ENCODE measurements at regions not wholly inside any gene's neighbourhood (a gene's known extent, or its start where the extent isn't known, plus 50 kb on each side); places are given as distances from the start of the nearest gene placed in this dataset.

DNA sequence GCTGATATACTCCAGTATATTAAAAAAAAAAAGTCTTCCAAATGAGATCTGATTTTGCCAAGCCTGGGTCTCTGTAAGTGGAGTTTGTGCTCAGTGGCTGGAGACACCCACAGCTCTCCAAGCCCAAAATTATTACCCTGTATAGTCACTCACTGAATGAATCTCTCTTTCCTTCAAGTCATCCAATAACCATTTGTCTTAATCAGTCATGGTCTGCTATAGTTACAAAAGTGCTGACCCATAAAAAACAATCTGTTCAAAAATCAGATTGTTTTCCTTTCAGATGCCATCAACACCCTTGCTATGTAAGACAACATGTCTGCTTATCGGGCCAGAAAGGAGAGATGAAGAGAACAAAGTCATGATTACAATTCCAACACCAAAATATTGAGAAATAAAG is 159.4 kb upstream of the FST start:
- Mint-ChIP-seq H3K27ac (ENCODE audit: unreplicated experiment) (no peak overlapping the region), H3K9me3 (ENCODE audit: unreplicated experiment) (no peaks in the 10 kb centered on the region), H3K4me1 (ENCODE audit: unreplicated experiment) (peaks cover 5% of the 10 kb centered on the region), H3K36me3 (ENCODE audit: low read depth, unreplicated experiment) (no peaks in the 10 kb centered on the region), H3K4me3 (ENCODE audit: unreplicated experiment) (no peak overlapping the region), H3K27me3 (ENCODE audit: unreplicated experiment) (no peaks in the 10 kb centered on the region)
- TF ChIP-seq CTCF (IDR thresholded peaks at IDR 0.05; ENCODE audit: unreplicated experiment) = no peak
- DNase-seq (ENCODE audit: low spot score) = no peak

- no peak overlapping the region for H3K4me3 Mint-ChIP-seq (ENCODE audit: unreplicated experiment)
These were observed 158.7 kb upstream of the FST start for GRCh38 chr5:53321721-53322120.

GRCh38 chr5:53322257-53322656 is 158.2 kb upstream of the FST start:
- Mint-ChIP-seq H3K36me3 (ENCODE audit: low read depth, unreplicated experiment) (no peaks in the 10 kb centered on the region), H3K27ac (ENCODE audit: unreplicated experiment) (no peak overlapping the region), H3K27me3 (ENCODE audit: unreplicated experiment) (no peaks in the 10 kb centered on the region), H3K9me3 (ENCODE audit: unreplicated experiment) (no peaks in the 10 kb centered on the region), H3K4me1 (ENCODE audit: unreplicated experiment) (peaks cover 5% of the 10 kb centered on the region), H3K4me3 (ENCODE audit: unreplicated experiment) (no peak overlapping the region)
- DNase-seq (ENCODE audit: low spot score) = no peak
- TF ChIP-seq CTCF (IDR thresholded peaks at IDR 0.05; ENCODE audit: unreplicated experiment) = no peak

More at GRCh38 chr5:53321721-53322120, 158.7 kb upstream of the FST start:
- no peak for DNase-seq (ENCODE audit: low spot score)
- H3K4me1 Mint-ChIP-seq (ENCODE audit: unreplicated experiment) = peaks cover 5% of the 10 kb centered on the region
- H3K36me3 Mint-ChIP-seq (ENCODE audit: low read depth, unreplicated experiment) = no peaks in the 10 kb centered on the region
- no peak overlapping the region for H3K27ac Mint-ChIP-seq (ENCODE audit: unreplicated experiment)
- H3K9me3 Mint-ChIP-seq (ENCODE audit: unreplicated experiment) = no peaks in the 10 kb centered on the region
- TF ChIP-seq CTCF (IDR thresholded peaks at IDR 0.05; ENCODE audit: unreplicated experiment) = no peak
- no peaks in the 10 kb centered on the region for H3K27me3 Mint-ChIP-seq (ENCODE audit: unreplicated experiment)

GRCh38 chr5:53323511-53323910 is 156.9 kb upstream of the FST start:
- DNase-seq (ENCODE audit: low spot score) = no peak
- Mint-ChIP-seq H3K36me3 (ENCODE audit: low read depth, unreplicated experiment) (no peaks in the 10 kb centered on the region), H3K27me3 (ENCODE audit: unreplicated experiment) (no peaks in the 10 kb centered on the region), H3K27ac (ENCODE audit: unreplicated experiment) (no peak overlapping the region), H3K4me1 (ENCODE audit: unreplicated experiment) (peaks cover 5% of the 10 kb centered on the region), H3K4me3 (ENCODE audit: unreplicated experiment) (no peak overlapping the region), H3K9me3 (ENCODE audit: unreplicated experiment) (no peaks in the 10 kb centered on the region)
- TF ChIP-seq CTCF (IDR thresholded peaks at IDR 0.05; ENCODE audit: unreplicated experiment) = no peak

DNA sequence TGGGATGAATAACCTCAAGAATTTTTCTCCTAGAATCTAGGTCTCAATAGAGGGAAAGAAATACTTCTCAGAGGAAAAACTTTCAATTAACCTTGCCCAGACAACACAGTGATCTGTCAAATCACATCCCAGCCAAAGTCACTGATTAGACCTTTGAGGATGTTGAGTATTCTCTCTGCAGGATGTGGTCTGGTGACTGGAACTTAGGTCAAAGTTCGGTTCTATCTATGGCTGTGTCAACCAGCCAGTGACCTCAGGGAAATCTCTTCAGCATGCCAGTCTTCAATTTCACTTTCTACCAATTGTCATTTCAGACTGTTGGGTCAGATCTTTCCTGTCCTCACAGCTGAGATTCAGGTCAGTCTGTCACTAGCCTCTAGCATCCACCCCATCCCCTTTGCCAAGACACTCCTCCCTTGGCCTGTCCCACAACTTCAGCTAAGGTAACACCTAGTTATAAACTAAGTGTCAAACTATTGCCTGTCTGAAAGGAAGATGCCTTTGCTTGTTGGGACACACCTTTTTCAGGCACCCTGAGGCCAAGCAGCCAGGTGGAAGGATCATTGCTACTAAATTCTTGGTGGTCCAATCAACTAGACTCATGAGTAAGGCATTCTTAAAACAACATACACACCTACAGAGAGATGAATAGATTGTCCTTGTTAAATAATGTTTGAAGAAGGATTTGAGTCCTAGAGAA is 156.3 kb upstream of the FST start:
- no peak for TF ChIP-seq CTCF (IDR thresholded peaks at IDR 0.05; ENCODE audit: unreplicated experiment)
- peaks cover 5% of the 10 kb centered on the region for H3K4me1 Mint-ChIP-seq (ENCODE audit: unreplicated experiment)
- no peak for DNase-seq (ENCODE audit: low spot score)
- H3K36me3 Mint-ChIP-seq (ENCODE audit: low read depth, unreplicated experiment) = no peaks in the 10 kb centered on the region
- H3K27ac Mint-ChIP-seq (ENCODE audit: unreplicated experiment) = no peak overlapping the region
- no peaks in the 10 kb centered on the region for H3K27me3 Mint-ChIP-seq (ENCODE audit: unreplicated experiment)
- no peaks in the 10 kb centered on the region for H3K9me3 Mint-ChIP-seq (ENCODE audit: unreplicated experiment)
- no peak overlapping the region for H3K4me3 Mint-ChIP-seq (ENCODE audit: unreplicated experiment)
